ENCODE measurements at regions not wholly inside any gene's neighbourhood (a gene's known extent, or its start where the extent isn't known, plus 50 kb on each side); places are given as distances from the start of the nearest gene placed in this dataset.
"Not testable (repeated sequence)": the region's sequence is repeated elsewhere in the genome, so short reads cannot be mapped to it uniquely, and the experiment has no call there.

DNA sequence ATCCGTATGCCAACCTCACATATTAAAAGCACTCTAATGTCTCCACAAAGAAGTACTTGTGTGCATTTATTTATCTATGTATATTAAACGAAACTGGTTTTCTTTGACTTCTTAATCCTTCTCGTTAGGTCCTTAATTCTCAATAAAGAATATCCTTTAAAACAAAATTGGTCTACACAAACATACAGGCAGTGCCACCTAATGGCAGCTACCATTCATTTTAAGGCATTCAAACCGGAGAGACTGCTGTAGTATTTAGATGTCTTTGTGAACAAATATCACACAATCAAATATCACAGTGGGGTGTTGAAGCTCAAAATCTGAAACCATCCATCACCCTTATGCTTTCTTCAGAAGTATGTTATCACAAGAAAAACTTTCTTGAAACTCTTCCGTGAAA is 96.6 kb upstream of the IRAK1BP1 start:
- Mint-ChIP-seq H3K36me3 (no peaks in the 10 kb centered on the region), H3K4me1 (ENCODE audit: low read depth in 2 of 2) (no peaks in the 10 kb centered on the region), H3K9me3 (peaks cover 12% of the 10 kb centered on the region), H3K27me3 (no peaks in the 10 kb centered on the region), H3K4me3 (no peak overlapping the region), H3K27ac (no peak overlapping the region)
- no peak for DNase-seq (ENCODE audit: low spot score)
- no peak for ATAC-seq

DNA sequence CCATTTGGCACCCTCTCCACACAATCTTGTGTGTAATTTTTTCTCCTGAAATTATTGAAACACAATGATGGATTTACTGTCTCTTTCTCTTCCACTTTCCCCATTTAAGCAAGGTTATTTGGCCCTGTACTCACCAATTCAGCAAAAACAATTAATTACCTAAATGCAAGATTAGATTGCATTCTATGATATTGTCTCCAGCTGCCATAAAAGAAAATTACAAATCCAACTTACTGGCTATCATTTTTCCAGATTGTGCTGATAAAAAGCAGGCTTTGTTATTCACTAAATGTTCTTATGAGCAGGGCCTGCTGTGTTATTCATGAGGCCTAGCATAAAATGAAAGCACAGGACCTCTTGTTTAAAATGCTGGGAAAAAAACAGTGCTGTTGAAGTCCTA is 95.8 kb upstream of the IRAK1BP1 start:
- Mint-ChIP-seq H3K4me3 (no peak overlapping the region), H3K9me3 (peaks cover 11% of the 10 kb centered on the region), H3K36me3 (no peaks in the 10 kb centered on the region), H3K27ac (no peak overlapping the region), H3K4me1 (ENCODE audit: low read depth in 2 of 2) (no peaks in the 10 kb centered on the region), H3K27me3 (no peaks in the 10 kb centered on the region)
- no peak for DNase-seq (ENCODE audit: low spot score)
- no peak for ATAC-seq

DNA sequence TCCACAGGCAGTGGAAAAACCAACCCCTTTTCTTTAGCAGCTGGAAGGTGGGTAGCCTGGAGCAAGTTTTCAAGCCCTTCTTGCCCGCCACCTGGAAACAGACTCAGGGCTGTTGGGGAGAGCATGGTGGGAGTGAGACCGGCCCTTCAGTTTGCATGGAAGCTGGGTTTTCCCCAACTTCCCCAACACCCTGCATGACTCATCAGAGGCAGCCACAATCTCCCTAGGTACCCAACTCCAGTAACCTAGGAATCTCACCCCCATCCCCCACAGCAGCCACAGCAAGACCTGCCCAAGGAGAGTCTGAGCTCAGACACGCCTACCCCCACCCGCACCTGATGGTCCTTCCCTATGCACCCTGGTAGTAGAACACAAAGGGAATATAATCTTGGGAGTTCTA is 86.3 kb upstream of the IRAK1BP1 start:
- ATAC-seq = no peak
- no peaks in the 10 kb centered on the region for H3K36me3 Mint-ChIP-seq
- DNase-seq (ENCODE audit: low spot score) = no peak
- peaks cover 11% of the 10 kb centered on the region for H3K9me3 Mint-ChIP-seq
- H3K4me1 Mint-ChIP-seq (ENCODE audit: low read depth in 2 of 2) = no peaks in the 10 kb centered on the region
- H3K4me3 Mint-ChIP-seq = no peak overlapping the region
- no peak overlapping the region for H3K27ac Mint-ChIP-seq
- no peaks in the 10 kb centered on the region for H3K27me3 Mint-ChIP-seq

DNA sequence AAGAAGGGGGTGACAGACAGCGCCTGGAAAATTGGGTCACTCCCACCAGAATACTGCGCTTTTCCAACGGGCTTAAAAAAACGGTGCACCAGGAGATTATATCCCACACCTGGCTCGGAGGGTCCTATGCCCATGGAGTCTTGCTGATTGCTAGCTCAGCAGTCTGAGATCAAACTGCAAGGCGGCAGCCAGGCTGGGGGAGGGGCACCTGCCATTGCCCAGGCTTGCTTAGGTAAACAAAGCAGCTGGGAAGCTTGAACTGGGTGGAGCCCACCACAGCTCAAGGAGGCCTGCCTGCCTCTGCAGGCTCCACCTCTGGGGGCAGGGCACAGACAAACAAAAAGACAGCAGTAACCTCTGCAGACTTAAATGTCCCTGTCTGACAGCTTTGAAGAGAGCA is 84.0 kb upstream of the IRAK1BP1 start:
- not testable (repeated sequence) for H3K27ac Mint-ChIP-seq; H3K36me3 Mint-ChIP-seq; ATAC-seq; DNase-seq (ENCODE audit: low spot score); H3K27me3 Mint-ChIP-seq; H3K4me1 Mint-ChIP-seq (ENCODE audit: low read depth in 2 of 2); H3K4me3 Mint-ChIP-seq
- peaks cover 11% of the 10 kb centered on the region for H3K9me3 Mint-ChIP-seq

- H3K9me3 Mint-ChIP-seq = peaks cover 28% of the 10 kb centered on the region
- no peaks in the 10 kb centered on the region for H3K27me3 Mint-ChIP-seq
- H3K4me3 Mint-ChIP-seq = no peak overlapping the region
- ATAC-seq = no peak
- no peak overlapping the region for H3K27ac Mint-ChIP-seq
- H3K4me1 Mint-ChIP-seq (ENCODE audit: low read depth in 2 of 2) = no peaks in the 10 kb centered on the region
- DNase-seq (ENCODE audit: low spot score) = no peak
- peaks cover 13% of the 10 kb centered on the region for H3K36me3 Mint-ChIP-seq
These were observed 70.1 kb upstream of the IRAK1BP1 start for GRCh38 chr6:78797270-78797669.

- no peak for ATAC-seq
- Mint-ChIP-seq H3K27ac (no peak overlapping the region), H3K4me1 (ENCODE audit: low read depth in 2 of 2) (no peaks in the 10 kb centered on the region), H3K9me3 (peaks cover 31% of the 10 kb centered on the region), H3K36me3 (peaks cover 13% of the 10 kb centered on the region), H3K27me3 (no peaks in the 10 kb centered on the region), H3K4me3 (no peak overlapping the region)
- no peak for DNase-seq (ENCODE audit: low spot score)
These were observed 67.7 kb upstream of the IRAK1BP1 start for GRCh38 chr6:78799682-78800081.

- not testable (repeated sequence) for H3K9me3 Mint-ChIP-seq; H3K4me1 Mint-ChIP-seq (ENCODE audit: low read depth in 2 of 2); H3K4me3 Mint-ChIP-seq; H3K27me3 Mint-ChIP-seq; H3K27ac Mint-ChIP-seq; ATAC-seq; H3K36me3 Mint-ChIP-seq; DNase-seq (ENCODE audit: low spot score)
These were observed 60.6 kb upstream of the IRAK1BP1 start for GRCh38 chr6:78806792-78807191.

- not testable (repeated sequence) for H3K9me3 Mint-ChIP-seq; ATAC-seq; H3K27me3 Mint-ChIP-seq; H3K36me3 Mint-ChIP-seq; H3K27ac Mint-ChIP-seq; H3K4me3 Mint-ChIP-seq; DNase-seq (ENCODE audit: low spot score); H3K4me1 Mint-ChIP-seq (ENCODE audit: low read depth in 2 of 2)
These were observed 59.5 kb upstream of the IRAK1BP1 start for GRCh38 chr6:78807655-78808355.

- Mint-ChIP-seq H3K4me1 (ENCODE audit: low read depth in 2 of 2) (no peaks in the 10 kb centered on the region), H3K9me3 (peaks cover 9% of the 10 kb centered on the region), H3K27me3 (no peaks in the 10 kb centered on the region), H3K4me3 (no peak overlapping the region), H3K27ac (no peak overlapping the region), H3K36me3 (peaks cover 6% of the 10 kb centered on the region)
- peak; percentile 55 to 58 for ATAC-seq
- no peak for DNase-seq (ENCODE audit: low spot score)
These were observed 58.9 kb upstream of the IRAK1BP1 start for GRCh38 chr6:78808356-78808891.

- peak in 1 of 2 donors; percentile 28 for ATAC-seq
- Mint-ChIP-seq H3K4me1 (ENCODE audit: low read depth in 2 of 2) (no peaks in the 10 kb centered on the region), H3K4me3 (no peak overlapping the region)
These were observed 58.4 kb upstream of the IRAK1BP1 start for GRCh38 chr6:78808933-78809332.

GRCh38 chr6:78810146-78810545 is 57.2 kb upstream of the IRAK1BP1 start:
- ATAC-seq (no peak), DNase-seq (ENCODE audit: low spot score) (no peak)
- Mint-ChIP-seq H3K27ac (no peak overlapping the region), H3K4me1 (ENCODE audit: low read depth in 2 of 2) (no peaks in the 10 kb centered on the region), H3K27me3 (no peaks in the 10 kb centered on the region), H3K4me3 (no peak overlapping the region), H3K36me3 (peaks cover 6% of the 10 kb centered on the region), H3K9me3 (peaks cover 5% of the 10 kb centered on the region)

More at GRCh38 chr6:78808933-78809332, 58.4 kb upstream of the IRAK1BP1 start:
- H3K27ac Mint-ChIP-seq = no peak overlapping the region
- H3K27me3 Mint-ChIP-seq = no peaks in the 10 kb centered on the region
- peaks cover 9% of the 10 kb centered on the region for H3K9me3 Mint-ChIP-seq
- no peak for DNase-seq (ENCODE audit: low spot score)
- peaks cover 6% of the 10 kb centered on the region for H3K36me3 Mint-ChIP-seq

GRCh38 chr6:78810698-78811097 is 56.7 kb upstream of the IRAK1BP1 start:
- ATAC-seq = no peak
- H3K27ac Mint-ChIP-seq = no peak overlapping the region
- H3K4me1 Mint-ChIP-seq (ENCODE audit: low read depth in 2 of 2) = no peaks in the 10 kb centered on the region
- no peak for DNase-seq (ENCODE audit: low spot score)
- H3K36me3 Mint-ChIP-seq = peaks cover 6% of the 10 kb centered on the region
- no peak overlapping the region for H3K4me3 Mint-ChIP-seq
- no peaks in the 10 kb centered on the region for H3K27me3 Mint-ChIP-seq
- H3K9me3 Mint-ChIP-seq = peaks cover 5% of the 10 kb centered on the region

All from natural killer cell treated with Interleukin-12 subunit alpha and Interleukin-12 subunit beta and Interleukin-15 and Interleukin-18, amount 100 ng/mL, for 72 hours (primary cell).